ENCODE measurements at regions not wholly inside any gene's neighbourhood (a gene's known extent, or its start where the extent isn't known, plus 50 kb on each side); places are given as distances from the start of the nearest gene placed in this dataset.

- no peaks in the 10 kb centered on the region for H3K9me3 Mint-ChIP-seq (ENCODE audit: unreplicated experiment)
- intact Hi-C loops (cut with micrococcal nuclease), result loop anchor here (1.0 kb wide), 1 partner anchor 23 kb away; no protein-coding TSS in a partner anchor
- H3K4me3 Mint-ChIP-seq (ENCODE audit: unreplicated experiment), result no peak overlapping the region
- CTCF ChIA-PET, result no interaction called here
- BruUV-seq (replicated peaks), result no TSS peak
- H3K4me1 Mint-ChIP-seq (ENCODE audit: insufficient read depth, unreplicated experiment), result peaks cover 7% of the 10 kb centered on the region
- TF ChIP-seq CTCF (IDR thresholded peaks at IDR 0.05; ENCODE audit: unreplicated experiment), result no peak
- H3K27ac Mint-ChIP-seq (ENCODE audit: low read depth, unreplicated experiment), result peak overlapping the region; percentile 63
- no peaks in the 10 kb centered on the region for H3K27me3 Mint-ChIP-seq (ENCODE audit: insufficient read depth, unreplicated experiment)
- POLR2A ChIA-PET, result interaction anchor here (0.9 to 1.0 kb wide), 2 partner anchors 8 to 9 kb away, joined by 3 to 4 read pairs; no protein-coding TSS in a partner anchor
- H3K36me3 Mint-ChIP-seq (ENCODE audit: insufficient read depth, unreplicated experiment), result no peaks in the 10 kb centered on the region
- DNase-seq (ENCODE audit: unreplicated experiment), result no peak
Measured at GRCh38 chr17:72349491-72349995, 228.7 kb downstream of the SOX9 start.

- no peak for TF ChIP-seq CTCF (IDR thresholded peaks at IDR 0.05; ENCODE audit: unreplicated experiment)
- Mint-ChIP-seq H3K4me1 (ENCODE audit: insufficient read depth, unreplicated experiment) (peaks cover 2% of the 10 kb centered on the region), H3K27ac (ENCODE audit: low read depth, unreplicated experiment) (peak overlapping the region; percentile 63), H3K4me3 (ENCODE audit: unreplicated experiment) (no peak overlapping the region), H3K27me3 (ENCODE audit: insufficient read depth, unreplicated experiment) (no peaks in the 10 kb centered on the region), H3K36me3 (ENCODE audit: insufficient read depth, unreplicated experiment) (no peaks in the 10 kb centered on the region), H3K9me3 (ENCODE audit: unreplicated experiment) (no peaks in the 10 kb centered on the region)
- DNase-seq (ENCODE audit: unreplicated experiment), result no peak
- intact Hi-C loops (cut with micrococcal nuclease), result no loop called here
- CTCF ChIA-PET, result no interaction called here
- POLR2A ChIA-PET, result interaction anchor here (0.9 to 1.1 kb wide), 3 partner anchors 8 to 9 kb away, joined by 3 to 4 read pairs (median 3); no protein-coding TSS in a partner anchor
- BruUV-seq (replicated peaks), result no TSS peak
Measured at GRCh38 chr17:72350073-72350472, 229.3 kb downstream of the SOX9 start.

GRCh38 chr17:72351365-72351764 is 230.5 kb downstream of the SOX9 start:
- H3K36me3 Mint-ChIP-seq (ENCODE audit: insufficient read depth, unreplicated experiment), result no peaks in the 10 kb centered on the region
- H3K27ac Mint-ChIP-seq (ENCODE audit: low read depth, unreplicated experiment), result no peak overlapping the region
- no peak for DNase-seq (ENCODE audit: unreplicated experiment)
- TF ChIP-seq CTCF (IDR thresholded peaks at IDR 0.05; ENCODE audit: unreplicated experiment), result no peak
- no peaks in the 10 kb centered on the region for H3K27me3 Mint-ChIP-seq (ENCODE audit: insufficient read depth, unreplicated experiment)
- H3K4me3 Mint-ChIP-seq (ENCODE audit: unreplicated experiment), result no peak overlapping the region
- no peaks in the 10 kb centered on the region for H3K9me3 Mint-ChIP-seq (ENCODE audit: unreplicated experiment)
- H3K4me1 Mint-ChIP-seq (ENCODE audit: insufficient read depth, unreplicated experiment), result no peaks in the 10 kb centered on the region
- BruUV-seq (replicated peaks), result no TSS peak
- intact Hi-C loops (cut with micrococcal nuclease), result no loop called here
- POLR2A ChIA-PET, result no interaction called here
- CTCF ChIA-PET, result no interaction called here

- H3K9me3 Mint-ChIP-seq (ENCODE audit: unreplicated experiment), result no peaks in the 10 kb centered on the region
- no peak for DNase-seq (ENCODE audit: unreplicated experiment)
- no peak overlapping the region for H3K27ac Mint-ChIP-seq (ENCODE audit: low read depth, unreplicated experiment)
- POLR2A ChIA-PET, result interaction anchor here (0.6 kb wide), 1 partner anchor 71 kb away, joined by 3 read pairs; no protein-coding TSS in a partner anchor
- no peaks in the 10 kb centered on the region for H3K36me3 Mint-ChIP-seq (ENCODE audit: insufficient read depth, unreplicated experiment)
- CTCF ChIA-PET, result no interaction called here
- H3K4me1 Mint-ChIP-seq (ENCODE audit: insufficient read depth, unreplicated experiment), result no peaks in the 10 kb centered on the region
- intact Hi-C loops (cut with micrococcal nuclease), result no loop called here
- no peak overlapping the region for H3K4me3 Mint-ChIP-seq (ENCODE audit: unreplicated experiment)
- H3K27me3 Mint-ChIP-seq (ENCODE audit: insufficient read depth, unreplicated experiment), result no peaks in the 10 kb centered on the region
- BruUV-seq (replicated peaks), result no TSS peak
- no peak for TF ChIP-seq CTCF (IDR thresholded peaks at IDR 0.05; ENCODE audit: unreplicated experiment)
Measured at GRCh38 chr17:72351884-72352346, 231.1 kb downstream of the SOX9 start.
